Activated CD4-positive, alpha-beta T cell treated with anti-CD3 and anti-CD28 coated beads for 48 hours (primary cell): ENCODE measurements at regions not wholly inside any gene's neighbourhood (a gene's known extent, or its start where the extent isn't known, plus 50 kb on each side); places are given as distances from the start of the nearest gene placed in this dataset.

ENCODE experiments used
- DNase-seq: peaks from one replicate; pipeline ENCODE4 v3.0.0-alpha.2; 2020

DNA sequence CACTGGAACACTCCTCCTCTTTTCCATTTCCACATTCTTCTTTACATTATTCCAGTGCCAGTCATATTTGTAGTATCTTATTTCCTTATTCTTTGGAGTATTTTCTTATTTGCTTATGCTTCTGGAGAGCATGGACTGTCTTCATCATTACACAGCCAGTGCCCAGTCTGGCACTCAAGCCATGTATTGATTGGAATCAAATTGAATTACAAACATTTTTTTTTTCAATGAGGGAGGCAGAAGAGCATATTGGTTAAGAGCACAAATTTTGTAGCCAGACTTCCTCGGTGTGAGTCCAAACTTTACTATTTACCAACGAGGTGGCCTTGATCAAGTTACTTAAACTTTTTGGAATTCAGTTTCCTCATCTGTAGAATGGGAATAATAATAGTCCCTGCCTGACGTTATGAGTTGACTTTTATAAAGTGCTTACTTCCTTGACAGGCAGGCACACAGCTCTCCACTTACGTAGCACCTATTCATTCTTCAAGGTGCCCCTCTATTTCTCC, 186.6 kb upstream of the BCL6 start:
- DNase-seq, result no peak

DNA sequence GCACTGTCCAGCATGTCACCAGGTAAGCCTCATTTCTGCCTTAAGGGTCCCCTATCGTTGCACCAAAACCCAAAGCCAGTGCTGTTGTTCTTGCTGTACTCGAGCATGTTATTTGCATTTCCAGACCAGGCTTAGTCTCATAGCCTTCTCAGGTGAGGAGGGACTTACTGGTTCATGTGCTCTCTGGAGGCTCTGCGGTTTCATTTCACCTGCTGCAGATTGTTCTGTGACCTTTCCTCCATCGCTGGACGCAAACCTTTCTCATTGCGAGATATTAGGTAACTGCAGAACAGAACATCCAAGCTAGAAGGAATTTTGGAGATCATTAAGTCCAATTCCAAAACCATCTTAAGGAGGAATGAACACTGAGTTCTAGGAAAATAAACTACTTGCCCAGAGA, 187.3 kb upstream of the BCL6 start:
- DNase-seq, result no peak

DNA sequence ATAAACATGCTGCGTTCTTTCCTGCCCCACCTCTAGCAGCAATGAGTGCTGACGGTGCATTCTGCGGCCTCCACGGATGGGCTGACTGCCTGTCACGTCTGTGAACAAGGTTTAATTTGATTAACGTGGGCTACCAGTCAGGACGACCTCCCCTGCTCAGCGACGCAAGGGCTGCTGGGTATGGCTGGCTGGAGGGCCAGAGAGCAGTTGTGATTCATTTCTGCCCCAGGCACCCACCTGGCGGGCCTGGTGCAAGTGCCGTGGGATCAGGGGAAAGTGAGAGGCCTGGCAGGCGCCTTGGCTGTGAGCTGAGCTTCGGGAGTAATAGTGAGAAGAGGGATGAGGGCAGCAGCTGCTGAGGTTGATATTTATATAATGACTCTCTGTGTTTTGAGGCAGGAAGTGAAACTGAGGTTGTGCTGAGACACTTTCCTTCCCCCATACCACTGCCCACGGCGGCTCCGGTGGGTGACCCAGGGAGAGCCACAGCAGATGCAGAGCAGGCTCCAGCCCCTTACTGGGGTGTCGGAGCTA, 190.4 kb upstream of the BCL6 start:
- peak; percentile 50 for DNase-seq

DNA sequence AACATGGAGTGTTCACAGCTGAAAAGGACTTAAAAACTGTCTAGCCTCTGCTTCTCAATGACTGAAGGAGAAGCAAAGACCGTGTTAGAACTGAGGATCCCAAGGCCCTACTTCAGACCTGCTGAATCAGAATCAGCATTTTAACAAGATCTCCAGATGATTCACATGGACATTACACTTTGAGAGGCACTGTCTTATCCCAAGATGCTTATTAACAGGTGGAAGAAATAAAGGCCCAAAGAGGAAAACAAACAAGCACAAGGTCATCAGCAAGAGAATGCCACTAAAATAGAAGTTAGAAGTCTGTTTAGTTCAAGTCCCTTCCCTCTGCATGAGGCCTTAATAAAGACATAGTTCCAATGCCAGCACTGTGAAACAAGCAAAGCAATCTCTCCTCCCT, 191.4 kb upstream of the BCL6 start:
- DNase-seq, result no peak

DNA sequence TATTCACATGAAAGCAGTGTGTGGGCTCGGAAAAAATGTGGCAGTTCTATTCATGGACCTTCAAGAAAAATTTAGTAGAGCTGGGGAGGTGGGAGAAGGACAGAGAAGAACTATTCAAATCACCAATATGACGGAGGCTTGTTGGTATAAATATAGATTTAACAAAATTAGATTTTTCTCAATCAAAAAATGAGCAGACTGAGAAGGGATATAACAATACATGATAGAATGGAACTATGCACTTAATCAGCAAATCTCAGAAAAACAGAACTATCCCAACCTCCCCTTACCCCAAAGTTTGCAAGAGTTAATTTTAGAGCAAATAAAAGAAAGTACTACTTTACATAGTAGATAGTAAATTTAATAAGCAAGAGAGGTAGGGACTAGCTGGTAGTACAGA, 194.6 kb upstream of the BCL6 start:
- no peak for DNase-seq

DNA sequence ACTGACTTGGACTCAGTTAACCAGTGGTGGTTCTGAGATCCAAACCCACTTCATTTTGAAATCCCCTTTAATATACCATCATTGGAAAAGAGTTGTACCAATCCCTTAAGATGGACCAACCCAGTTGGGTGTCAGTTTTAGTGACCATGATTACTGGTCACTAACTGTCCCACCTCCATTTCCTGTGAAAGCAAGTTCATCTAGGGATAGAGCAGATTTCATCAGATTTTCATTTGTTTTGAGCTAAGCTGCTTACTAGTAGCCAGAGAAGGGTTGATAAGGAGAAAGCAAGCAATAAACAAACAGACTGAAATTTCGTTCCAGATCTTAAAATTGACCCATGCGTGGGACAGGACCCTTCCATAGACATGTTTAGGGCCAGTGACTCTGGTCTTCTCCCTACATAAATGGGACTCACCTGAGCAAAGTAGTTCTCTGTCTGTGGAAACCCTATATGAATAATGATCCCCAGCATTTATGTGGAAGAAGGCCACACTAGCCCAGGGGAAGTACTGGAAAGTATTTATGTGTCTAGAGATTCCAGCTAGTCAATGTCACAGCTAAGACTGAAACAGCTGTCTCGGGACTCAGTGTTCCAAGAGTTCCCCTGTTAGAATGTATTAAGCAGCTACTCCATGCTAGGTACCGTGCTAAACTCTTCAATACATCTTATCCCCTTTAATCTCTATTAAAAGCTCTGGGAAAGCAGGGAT, 196.0 kb upstream of the BCL6 start:
- DNase-seq, result no peak

DNA sequence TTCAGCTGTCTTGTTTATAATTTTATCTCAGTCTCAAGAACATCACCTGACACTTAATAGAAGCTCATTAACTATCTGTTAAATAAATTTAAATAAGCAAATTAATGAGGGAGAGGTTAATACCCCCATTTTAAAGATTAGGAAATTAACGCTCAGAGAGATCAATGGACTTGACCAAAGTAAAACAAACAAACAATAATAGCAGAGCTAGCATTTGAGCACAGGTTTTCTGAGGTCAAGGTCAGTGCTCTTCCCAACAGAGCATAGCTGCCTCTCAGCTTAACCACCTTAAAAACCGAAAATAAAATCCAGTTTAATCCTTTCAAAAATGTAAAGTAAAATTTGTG, 196.6 kb upstream of the BCL6 start:
- DNase-seq, result no peak

DNA sequence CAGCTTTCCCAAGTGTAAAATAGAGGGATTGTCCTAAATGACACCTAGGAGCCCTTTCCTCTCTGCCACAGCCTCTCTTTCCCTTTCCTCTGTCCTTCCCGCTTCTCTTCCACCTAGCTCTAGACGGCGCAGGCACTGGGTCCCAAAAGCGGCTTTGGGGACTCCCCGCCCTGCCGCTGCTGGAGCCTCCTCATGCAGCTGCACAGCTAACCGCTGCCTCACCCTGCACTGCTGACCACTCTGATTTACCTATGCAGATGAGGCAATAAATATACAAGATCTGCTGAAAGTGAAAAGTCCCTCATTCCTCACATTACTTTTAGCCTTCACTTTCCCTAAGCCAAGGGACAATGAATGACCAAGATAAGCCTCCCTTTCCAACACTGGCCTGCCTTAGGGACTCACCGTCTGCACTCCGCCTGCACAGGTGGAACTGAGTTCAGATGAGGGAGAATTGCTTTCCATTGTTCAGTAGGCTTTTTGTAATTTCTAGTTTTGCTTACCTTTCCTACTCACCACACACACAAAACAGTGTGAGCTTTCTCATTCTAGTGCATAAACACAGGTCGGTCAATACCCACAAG, 197.5 kb upstream of the BCL6 start:
- DNase-seq, result no peak

DNA sequence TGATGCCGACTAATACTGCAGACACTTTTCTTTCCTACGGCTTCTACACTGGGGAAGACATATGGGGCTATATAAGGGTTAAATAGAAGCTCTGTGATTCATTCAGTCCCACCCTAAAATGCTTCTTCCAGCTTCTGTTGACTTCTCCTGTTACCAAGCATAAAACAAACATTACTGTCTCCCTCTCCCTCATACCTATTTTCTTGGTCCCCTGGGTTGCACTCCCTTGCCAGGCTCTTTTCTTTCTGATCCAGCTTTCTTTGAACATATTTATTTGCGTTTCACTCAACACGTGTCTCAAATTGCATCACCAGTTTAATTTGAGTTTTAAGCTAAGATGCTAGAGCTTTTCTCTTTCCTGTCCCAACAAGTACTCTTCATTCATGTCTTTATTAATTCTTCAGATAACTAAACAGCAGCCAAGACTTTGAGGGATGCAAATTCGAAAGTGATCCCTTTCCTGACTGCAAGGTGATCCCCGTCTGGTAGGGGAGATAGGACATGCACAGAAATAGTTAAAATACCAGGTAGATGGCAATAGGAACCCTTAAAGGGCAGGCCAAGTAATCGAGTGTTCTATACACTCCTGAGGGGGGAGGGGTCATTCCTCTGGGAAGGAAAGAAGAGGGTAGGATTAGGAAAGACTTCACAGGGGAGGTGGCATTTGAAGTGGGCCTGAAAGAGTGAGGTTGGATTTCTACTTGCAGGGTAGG, 198.6 kb upstream of the BCL6 start:
- no peak for DNase-seq

DNA sequence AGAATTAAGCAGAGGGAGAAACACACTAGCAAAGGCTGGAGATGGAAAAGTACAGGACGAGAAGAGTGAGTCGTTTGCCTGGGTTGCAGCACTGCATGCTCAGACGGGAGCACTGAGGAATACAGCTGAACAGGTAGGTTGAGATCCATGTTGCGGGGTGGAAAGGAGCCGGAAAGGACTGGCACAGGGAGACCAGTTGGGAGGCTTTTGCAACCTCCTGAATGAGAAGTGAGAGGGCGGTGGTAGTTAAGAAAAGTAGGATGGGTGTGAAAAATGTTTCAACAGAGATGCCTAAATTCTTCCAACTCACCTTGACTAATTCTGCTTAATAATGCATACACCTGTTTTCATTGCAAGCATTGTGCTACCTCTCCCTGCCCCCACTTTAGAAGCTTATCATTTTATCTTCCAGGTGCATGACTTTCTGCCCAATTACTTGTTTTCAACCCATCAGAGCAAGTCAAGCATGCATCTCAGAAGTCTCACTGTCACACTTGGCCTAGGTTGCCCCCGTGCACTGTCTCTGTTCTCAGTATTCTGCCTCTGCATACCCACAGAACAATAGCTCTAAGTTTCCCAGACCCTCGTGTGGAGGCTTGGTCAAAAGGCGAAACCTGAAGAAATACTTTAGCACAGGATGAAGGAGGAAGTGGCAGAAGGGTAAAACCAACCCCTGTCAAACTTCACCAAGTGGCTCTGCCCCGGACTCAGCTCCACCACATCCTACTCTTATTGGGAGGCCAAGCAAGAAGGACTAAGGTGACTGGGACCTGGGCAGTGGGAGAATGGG, 199.3 kb upstream of the BCL6 start:
- DNase-seq, result no peak

DNA sequence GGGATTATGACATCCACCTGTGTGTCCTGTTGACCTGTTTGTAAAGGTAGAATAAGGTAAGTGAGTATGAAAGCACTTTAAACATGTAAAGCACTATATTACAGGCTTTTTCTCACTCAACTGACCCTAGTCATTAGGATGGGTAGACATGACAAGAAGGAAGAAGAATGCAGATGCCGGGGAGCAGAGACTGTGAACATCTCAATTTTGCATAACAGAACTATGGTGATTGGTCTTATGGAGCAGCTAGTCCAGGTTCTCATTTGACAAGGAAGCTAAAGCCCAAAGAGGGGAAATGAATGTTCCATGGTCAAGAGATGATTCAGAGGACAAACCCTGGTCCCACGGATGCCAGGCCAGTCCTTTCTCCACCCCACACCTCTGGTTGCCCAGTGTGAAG, 200.1 kb upstream of the BCL6 start:
- DNase-seq, result no peak

DNA sequence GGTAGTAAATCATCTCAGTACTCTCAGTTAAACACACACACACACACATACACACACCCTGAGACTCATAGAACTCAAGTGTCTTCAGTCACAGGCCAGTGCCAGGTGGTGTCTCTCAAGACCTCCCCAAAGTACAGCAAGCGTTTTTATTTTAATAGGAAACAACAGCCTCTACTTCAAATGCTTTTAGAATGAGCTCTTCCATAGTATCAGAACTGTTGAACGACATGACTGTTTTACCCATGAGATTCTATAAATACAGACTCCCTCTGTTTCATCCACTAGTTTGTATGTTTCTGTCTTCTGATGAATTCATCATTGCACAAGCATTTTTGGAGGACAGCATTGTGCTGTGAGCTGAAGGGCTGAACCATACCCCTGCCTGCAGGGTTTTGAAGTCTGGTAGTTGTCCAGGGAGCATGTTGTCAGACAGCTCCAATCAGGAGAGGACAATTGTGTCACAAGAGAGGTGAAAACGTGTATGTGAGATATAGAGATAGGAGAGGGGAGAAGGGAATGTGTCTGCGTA, 201.0 kb upstream of the BCL6 start:
- DNase-seq, result no peak

DNA sequence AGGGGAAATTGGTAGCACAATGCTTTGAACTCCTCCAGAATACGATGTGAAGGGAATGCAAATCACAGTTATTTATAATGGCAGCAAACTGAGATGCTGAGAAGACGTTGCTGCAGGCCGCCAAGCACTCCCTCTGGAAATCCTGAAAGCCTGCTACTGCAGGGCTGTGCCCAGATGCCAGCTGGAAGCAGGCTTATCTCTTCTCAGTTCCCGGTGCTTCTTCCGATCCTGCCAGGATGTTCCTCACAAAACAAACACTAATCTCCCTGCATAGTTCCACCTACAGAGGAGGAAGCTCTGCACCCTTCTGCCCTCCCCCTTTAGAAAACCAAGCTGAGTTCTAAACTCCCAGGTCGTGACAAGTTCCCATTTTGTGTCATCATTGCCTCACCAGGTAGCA, 201.7 kb upstream of the BCL6 start:
- no peak for DNase-seq

DNA sequence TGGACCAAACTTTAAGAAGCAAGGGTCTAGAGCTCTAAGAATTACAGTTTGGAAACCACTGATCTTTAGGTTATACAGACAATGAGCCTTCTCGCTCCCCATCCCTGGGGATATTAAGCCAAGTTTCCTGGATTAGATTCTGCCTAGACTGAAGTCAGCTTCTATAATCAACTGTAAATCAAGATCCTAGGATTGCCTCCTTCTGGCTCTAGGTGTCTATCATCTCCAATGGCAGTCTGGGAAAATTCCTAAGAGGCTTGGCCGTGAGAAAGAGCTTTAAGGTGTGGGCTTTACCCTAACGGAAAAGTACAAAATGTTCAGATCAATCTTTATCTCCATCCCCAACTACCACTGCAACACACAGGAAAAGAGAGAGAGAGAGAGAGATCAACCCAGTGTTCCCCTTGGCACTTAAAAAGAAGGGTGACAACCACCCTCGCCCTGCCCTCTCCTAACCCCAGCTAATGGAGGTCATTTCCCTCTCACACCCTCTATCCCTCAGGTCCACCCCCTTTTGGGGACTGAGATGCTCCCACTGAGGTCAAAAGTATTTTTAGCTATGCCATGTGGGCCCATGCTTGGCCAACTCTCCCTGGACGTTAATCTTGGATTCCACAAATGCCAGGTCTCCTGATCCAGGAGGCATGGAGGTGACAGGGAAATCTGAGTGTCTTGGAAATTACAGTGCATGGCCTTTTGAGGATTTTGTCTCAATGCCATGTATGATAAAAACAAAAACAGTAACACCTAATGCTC, 202.8 kb upstream of the BCL6 start:
- DNase-seq, result no peak

DNA sequence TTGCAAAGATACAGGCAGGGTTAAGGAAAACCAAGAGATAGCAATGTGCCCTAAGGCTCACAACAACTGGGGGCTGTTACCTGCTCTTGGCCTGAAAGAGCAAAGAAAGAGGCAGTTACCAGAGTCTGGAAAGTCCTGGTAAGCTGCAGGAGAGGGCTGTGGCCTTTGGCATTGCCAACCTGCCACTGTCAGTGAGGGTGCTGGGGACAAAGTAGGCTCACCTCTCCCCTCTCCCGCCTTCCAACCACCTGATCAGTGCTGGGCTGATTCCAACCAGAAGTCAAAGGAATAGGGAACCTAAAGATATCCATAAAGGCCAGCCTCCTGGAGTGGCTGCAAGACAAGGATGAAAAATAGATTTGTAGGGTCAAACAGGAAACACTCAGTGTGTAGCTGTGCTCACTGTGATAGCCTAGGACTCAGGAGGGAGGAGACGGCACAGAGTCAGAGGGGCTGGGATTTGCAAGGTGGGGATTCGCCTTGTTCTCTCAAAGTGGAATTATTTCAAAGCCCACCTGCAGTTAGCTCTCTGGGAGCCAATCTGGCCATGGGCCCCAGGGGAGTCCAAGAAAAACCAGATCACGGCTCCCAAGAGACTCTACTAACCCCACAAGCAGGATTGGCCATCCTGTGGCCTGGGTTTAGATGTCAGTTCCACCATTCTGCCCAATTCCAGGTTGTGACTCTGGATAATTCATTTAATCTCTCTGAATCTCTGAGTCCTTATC, 204.0 kb upstream of the BCL6 start:
- no peak for DNase-seq

DNA sequence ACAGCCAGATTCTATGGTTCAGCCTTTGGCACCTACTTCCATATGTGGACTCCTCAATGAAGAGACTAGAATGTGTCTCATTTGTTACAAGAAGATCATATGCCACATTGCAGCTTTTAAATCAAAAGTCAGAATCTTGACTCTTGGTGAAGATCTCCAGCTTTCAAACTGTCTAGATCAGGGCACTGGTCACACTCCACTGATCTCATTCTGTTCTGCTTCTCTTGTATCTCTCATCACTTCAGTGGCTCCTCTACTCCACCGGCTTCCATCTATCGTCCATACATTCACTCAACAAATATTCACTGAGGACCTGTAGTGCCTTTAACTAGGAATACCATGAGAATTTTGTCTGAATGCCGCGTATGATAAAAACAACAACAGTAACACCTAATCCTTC, 203.3 kb upstream of the LPP start:
- DNase-seq, result no peak

DNA sequence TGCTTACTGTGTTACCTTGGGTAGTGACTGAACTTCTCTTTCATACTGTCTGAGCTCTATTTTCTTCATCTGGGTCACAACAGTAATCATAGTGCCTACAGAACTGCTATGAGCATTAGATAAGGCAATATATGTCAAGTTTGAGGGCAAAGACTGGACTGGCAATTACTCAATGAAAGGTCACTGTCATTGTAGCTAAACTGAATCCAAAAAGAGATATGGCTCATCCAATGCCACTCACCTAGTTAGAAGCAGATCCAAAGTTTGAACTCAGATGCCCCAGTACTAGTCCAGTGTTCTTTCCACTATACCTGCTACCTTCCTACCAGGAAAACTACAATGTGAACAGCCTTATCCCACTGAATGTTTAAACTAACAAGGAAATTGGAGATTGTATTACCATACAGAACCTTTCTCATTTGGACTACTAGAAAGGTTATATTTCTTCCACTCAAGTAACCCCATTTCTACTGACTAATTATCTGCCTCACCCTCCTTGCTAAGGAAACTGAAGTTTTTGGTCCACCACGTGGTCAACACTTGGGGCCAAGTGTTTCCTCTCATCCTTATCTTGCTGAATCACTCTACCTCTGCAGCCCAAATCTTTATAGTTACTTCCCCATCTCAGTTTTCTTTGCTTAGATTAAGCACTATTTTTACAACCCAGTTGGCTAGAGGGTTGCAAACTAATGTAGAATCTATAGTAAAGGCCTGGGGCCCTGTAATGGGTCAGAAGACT, 202.3 kb upstream of the LPP start:
- no peak for DNase-seq

DNA sequence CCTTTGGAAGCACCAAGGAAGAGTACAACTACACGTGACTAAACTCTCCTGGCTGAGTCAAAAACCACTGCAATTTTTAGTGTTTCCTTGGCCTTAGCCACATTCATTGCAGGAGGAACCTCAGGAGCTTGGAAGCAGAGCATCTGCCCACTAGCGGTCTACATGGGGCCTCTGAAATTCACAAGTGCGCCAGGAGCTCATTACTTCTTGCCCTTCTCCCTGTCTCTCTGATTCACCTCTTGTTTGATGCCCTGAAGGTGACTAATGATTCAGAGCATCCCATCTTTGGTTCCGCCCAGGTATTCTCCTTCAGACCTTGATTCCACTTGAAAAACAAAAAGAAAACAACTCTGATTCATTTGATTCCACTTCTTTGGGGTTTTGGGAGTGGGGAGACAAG, 201.1 kb upstream of the LPP start:
- DNase-seq, result no peak

DNA sequence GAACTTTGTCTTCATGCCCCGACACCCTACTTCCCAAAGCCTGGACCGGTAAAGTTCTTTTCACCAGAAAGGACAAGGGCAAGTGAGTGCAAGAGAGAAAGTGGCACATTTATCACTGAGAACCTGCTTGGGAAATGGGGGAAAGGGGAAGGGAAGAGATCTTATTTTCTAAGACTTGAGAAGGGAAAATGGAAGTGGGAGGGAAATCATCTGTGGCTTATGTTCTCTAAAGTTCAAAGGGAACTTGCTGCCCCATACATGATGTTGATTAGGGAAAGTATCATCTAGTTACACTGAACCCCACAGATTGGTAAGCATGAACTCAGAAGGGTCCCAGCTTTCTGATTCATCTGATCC, 199.5 kb upstream of the LPP start:
- DNase-seq, result no peak

DNA sequence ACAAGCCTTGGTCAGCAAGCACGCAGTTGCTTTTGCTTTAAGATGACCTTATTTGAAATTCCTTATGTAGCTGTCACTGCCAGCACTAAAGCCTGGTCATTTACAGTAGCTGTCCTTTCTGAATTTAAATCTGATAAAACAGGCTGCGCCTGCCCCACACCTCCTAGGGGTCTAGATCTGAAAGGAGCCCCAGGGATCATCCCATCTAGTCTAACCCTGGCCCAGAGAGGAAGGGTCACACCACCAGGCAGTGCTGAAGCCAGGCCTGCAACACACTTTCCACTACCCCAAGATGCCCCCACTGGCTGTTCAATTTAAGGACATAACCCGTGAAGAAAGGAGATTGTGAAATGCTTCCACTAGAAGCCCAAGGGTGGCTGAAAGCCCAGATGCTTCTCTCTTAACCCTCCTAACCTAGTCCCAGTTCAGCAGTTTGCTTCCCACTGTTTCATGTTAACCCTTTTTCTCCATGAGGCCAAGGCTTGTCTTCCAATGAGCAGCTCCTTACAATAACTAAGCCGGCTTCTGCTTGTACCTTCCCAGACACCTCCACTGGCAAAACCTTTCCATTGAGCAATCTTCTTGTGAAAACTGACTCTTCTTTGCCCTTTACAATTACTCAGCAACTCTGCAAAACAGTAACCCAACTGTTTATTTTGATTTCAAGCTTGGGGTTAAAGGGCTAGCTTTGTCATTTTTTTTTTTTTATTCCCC, 198.9 kb upstream of the LPP start:
- DNase-seq, result no peak
